GM12873 (cell line): ENCODE measurements at regions not wholly inside any gene's neighbourhood (a gene's known extent, or its start where the extent isn't known, plus 50 kb on each side); places are given as distances from the start of the nearest gene placed in this dataset.

Source experiments
- TF ChIP-seq, protein P1 (sequence below): IDR thresholded peaks from 2 replicates; pipeline ENCODE4 v1.5.1; 2012; ENCODE audit warnings: low read depth, mild to moderate bottlenecking, moderate library complexity, low read length, control low read depth; ENCODE audit not compliant: insufficient read depth; ENCODE audit errors: missing control alignments

DNA sequence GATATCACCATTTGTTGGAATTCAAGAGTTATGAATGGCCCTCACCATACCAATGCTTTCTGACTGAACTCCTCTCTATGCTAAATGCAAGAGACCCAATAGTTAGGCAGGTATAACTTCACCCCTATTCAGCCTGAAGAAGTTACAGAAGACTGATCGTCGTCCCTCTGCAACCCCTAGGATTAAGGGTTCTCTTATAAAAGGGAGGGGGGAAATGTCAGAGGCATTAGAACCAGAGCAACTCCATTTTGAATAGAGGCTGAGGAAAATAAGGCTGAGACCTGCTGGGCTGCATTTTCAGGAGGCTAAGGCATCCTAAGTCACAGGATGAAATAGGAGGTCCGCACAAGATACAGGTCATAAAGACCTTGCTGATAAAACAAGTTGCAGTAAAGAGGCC lies 494.3 kb downstream of the SPRY1 start:
- TF ChIP-seq, protein P1, sequence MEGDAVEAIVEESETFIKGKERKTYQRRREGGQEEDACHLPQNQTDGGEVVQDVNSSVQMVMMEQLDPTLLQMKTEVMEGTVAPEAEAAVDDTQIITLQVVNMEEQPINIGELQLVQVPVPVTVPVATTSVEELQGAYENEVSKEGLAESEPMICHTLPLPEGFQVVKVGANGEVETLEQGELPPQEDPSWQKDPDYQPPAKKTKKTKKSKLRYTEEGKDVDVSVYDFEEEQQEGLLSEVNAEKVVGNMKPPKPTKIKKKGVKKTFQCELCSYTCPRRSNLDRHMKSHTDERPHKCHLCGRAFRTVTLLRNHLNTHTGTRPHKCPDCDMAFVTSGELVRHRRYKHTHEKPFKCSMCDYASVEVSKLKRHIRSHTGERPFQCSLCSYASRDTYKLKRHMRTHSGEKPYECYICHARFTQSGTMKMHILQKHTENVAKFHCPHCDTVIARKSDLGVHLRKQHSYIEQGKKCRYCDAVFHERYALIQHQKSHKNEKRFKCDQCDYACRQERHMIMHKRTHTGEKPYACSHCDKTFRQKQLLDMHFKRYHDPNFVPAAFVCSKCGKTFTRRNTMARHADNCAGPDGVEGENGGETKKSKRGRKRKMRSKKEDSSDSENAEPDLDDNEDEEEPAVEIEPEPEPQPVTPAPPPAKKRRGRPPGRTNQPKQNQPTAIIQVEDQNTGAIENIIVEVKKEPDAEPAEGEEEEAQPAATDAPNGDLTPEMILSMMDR, result no peak

DNA sequence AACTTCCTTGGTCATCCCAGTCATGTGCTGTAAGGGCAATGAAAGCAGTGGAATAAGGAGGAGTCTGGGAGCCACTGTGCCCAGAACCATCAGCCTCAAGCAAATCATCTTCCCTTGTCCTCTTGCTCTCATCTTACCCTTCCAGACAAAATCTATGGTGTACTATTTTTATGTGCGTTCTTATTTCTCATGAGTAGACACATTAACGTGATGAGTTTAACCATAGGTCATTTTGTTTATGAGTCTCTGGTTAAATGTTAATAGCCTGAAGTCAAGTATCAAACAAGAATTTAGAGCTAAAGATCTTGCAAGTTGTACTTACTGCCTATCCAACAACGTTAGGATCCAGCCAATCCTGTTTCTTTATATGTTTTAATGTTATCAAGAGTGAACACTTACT lies 495.3 kb downstream of the SPRY1 start:
- TF ChIP-seq, protein P1, result no peak

DNA sequence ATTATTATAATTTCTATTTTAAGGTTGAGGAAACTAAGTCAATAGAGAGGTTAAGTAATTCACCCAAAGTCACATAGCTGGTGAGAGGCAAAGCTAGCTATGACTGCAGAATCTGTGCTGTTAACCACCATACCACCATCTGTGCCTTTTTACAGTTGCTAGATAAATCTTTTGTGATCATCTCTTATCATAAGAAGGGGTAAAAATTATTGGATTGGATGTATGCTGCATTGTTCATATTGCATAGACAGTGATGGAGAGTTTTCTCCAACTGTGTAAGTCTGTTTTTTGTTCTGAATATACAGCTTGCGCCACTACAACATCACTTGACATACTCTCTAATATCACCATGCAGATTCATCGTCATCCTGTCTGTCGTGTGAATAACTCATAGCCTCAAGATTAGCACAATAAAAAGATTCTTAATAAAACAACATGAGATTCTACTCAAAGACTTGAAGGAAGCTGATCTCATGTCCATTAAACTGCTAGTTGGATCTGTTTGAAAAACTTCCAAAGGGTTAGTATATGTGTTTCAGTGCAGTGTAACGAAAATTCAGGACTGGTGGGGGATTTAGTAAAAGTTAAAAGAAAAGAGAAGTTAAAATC lies 495.9 kb downstream of the SPRY1 start:
- TF ChIP-seq, protein P1, result no peak

DNA sequence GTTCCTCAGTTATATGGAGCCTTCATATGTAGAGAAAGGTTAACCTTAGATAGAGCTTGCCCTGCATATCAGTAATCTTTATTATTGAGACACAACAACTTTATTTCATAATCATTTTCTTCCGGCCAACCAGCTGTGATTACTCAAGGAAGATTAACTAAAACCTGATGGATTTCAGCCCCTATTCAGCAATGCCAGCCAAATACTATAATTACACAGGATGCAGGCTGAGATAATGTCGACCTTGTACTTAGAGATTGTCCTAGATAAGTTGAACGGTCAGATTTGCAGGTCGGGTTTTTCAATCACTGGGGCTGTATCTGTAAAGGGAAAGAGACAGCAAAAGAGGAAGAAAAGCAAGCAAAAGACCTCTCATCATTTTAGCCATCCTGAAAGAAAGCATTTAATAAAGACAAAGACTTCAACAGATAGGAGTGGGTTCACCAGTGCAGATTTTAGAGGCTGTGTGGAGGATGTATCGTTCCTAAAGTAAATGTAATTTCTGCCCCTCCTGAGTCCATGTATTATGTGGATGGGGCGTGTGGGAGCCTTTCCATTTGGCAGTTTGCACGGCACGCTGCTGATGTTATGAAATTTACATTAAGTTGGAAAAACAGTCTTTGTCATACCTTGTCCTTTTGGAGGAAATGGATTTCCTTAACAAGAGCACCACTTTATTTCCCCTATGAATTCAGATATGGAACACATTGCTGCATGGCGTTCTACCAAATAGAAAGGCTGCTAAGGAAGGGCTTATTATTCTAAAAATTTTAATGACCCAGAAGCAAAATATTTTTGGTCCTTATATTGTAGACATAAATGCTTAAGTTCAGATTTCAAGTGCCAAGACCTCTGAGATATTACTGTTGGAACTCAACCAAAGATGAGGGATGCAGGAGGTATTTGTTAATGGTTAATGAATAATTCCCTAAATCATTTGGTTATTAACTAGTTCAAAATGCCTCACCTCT lies 496.7 kb downstream of the SPRY1 start:
- TF ChIP-seq, protein P1, result no peak

DNA sequence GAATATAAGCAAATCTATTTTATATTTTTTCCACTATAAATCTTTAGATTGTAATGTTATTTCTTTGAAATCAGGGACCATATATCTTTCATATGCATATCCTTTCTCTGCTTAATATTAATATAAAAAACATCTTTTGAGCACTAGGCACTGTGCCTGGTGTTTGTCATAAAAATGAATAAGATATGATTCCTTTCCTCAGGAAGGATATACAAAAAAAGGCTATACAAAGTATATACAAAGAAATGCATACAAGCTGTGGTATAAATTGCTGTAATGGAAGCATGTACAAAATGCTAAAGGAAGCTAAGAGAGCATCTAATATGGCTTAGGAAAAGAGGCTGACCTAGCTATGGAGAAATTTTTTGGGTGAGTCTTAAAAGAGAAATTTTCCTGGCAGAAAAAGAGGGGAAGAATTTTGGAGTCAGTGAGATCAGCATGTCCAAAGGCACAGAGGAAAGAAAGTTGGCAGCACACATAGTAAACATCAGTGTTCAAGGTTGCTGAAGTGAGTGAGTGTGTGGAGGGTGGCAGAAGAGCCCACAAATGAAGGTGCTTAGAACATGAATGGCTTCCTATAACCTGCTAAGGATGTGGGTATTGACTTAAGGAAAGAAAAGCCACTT lies 500.0 kb downstream of the SPRY1 start:
- TF ChIP-seq, protein P1, result no peak

DNA sequence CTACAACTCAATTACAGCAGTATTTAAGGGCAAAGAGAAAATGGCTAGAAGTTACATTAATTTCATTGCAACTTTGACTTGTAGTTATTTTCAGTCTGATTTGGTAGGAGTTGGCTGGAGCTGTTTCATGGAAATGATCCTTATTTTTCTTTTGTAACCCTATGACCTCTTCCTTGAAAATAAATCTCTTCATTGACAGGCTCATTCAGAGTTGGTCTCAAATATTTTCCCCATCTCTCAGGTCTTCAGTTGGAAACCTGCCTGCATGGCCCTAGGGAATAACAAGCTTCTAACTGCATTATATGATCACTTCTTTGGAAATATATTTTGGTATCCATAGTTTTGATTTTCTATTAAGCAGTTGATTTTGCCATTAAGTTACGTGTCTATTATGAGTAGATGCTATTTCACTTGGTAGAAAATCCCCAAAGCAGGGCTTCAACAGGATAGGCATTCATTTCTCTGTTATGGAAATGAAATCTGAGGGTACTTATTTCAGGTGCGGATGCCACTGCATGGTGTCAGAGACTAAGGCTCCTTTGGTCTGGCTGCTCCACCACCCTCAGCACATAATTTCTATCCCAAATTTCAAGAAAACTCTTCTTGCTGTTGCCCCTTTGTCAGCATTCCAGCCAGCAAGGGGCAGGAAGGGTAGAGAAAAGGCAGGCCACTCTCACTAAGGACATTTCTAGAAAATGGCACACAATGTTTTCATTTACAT lies 502.5 kb downstream of the SPRY1 start:
- TF ChIP-seq, protein P1, result no peak
